Right lobe of liver (tissue), 6 donors: ENCODE measurements at regions not wholly inside any gene's neighbourhood (a gene's known extent, or its start where the extent isn't known, plus 50 kb on each side); places are given as distances from the start of the nearest gene placed in this dataset.

ENCODE experiments used
- ATAC-seq, 4 donors: fragments of 200-7000 bp; cut with Tn5 transposase; one replicate each; pipeline ENCODE4 v1.9.1; 2020; ENCODE audit warnings: mild to moderate bottlenecking in 4 of 4, moderate library complexity in 4 of 4
- DNase-seq, 3 donors: peaks; one replicate each; pipeline ENCODE4 v3.0.0-alpha.2; 2020
- H3K27ac ChIP-seq, 3 donors: fragments of 200-600 bp; one replicate each; pipeline ENCODE4 v1.8.0; 2022
- H3K27me3 ChIP-seq, 2 donors: fragments of 200-600 bp; one replicate each; pipeline ENCODE4 v1.8.0; 2022
- H3K36me3 ChIP-seq, 4 donors: fragments of 200-600 bp; sonication (generic) in 1 of 4; one replicate each; pipeline versions ENCODE4 v1.5.1 to v1.8.0; 2017 to 2022; ENCODE audit warnings: control low read depth in 1 of 4
- H3K4me1 ChIP-seq, 4 donors: fragments of 200-600 bp; sonication (generic) in 1 of 4; one replicate each; pipeline versions ENCODE4 v1.5.1 to v1.8.0; 2017 to 2022; ENCODE audit warnings: control low read depth in 1 of 4
- H3K4me3 ChIP-seq, 3 donors: fragments of 200-600 bp; one replicate each; pipeline ENCODE4 v1.8.0; 2022
- H3K9me3 ChIP-seq, 4 donors: fragments of 200-600 bp; sonication (generic) in 1 of 4; one replicate each; pipeline versions ENCODE4 v1.5.1 to v1.8.0; 2017 to 2022; ENCODE audit warnings: control low read depth in 1 of 4
- POLR2A ChIP-seq: fragments of 450-650 bp; IDR thresholded peaks from one replicate; pipeline ENCODE4 v1.6.1; 2017; ENCODE audit warnings: antibody characterized with exemption, mild to moderate bottlenecking
- WGBS: methylation state at CpG from one replicate; pipeline ENCODE4 v1.1.6; 2018; ENCODE audit warnings: low coverage, low lambda C conversion rate; ENCODE audit not compliant: insufficient coverage; ENCODE audit errors: missing lambda C conversion rate; 5-methylcytosine and 5-hydroxymethylcytosine counted together
- intact Hi-C, 2 donors: fragments of 100-400 bp; cut with DNase I; formaldehyde crosslinking; loops; one replicate each; pipeline versions ENCODE4 v1.11.2 to v1.14.1; 2022
- TF ChIP-seq, protein P1 (sequence below), 4 donors: fragments of 200-600 bp in 3 of 4; fragments of 450-650 bp in 1 of 4; IDR thresholded peaks; one replicate each; pipeline versions ENCODE4 v1.5.1 to v1.8.0; 2016 to 2022; ENCODE audit warnings: antibody characterized with exemption in 4 of 4, mild to moderate bottlenecking in 2 of 4
- donor health status: DM: no; HTN: yes; CAD: no.
- donor health status: DM: no; HTN: no; CAD: no.
- donor health status: DM: no; HTN: no; CAD: no.
- donor health status: DM: no; HTN: yes; CAD: no.
- donor health status: DM: no; HTN: yes; CAD: no.

DNA sequence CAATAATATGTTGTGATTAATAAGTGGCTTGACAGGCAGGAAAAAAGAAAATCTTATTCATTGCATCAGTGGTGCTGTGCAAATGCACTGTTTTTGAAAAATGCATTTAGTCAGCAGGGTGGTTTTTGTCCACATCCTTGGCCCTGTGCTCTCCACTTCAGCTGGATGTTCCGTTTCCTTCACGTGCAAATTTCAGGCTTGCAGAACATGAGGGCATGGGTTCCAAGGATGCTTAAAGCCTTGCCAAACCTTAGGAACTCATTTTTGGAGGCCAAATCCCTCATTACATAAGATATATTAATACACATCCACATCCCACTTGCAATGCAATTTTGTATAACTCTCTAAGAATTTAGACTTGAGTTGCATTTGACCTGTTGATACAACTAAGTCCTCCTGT is 410.1 kb downstream of the PRDM2 start:
- TF ChIP-seq, protein P1, sequence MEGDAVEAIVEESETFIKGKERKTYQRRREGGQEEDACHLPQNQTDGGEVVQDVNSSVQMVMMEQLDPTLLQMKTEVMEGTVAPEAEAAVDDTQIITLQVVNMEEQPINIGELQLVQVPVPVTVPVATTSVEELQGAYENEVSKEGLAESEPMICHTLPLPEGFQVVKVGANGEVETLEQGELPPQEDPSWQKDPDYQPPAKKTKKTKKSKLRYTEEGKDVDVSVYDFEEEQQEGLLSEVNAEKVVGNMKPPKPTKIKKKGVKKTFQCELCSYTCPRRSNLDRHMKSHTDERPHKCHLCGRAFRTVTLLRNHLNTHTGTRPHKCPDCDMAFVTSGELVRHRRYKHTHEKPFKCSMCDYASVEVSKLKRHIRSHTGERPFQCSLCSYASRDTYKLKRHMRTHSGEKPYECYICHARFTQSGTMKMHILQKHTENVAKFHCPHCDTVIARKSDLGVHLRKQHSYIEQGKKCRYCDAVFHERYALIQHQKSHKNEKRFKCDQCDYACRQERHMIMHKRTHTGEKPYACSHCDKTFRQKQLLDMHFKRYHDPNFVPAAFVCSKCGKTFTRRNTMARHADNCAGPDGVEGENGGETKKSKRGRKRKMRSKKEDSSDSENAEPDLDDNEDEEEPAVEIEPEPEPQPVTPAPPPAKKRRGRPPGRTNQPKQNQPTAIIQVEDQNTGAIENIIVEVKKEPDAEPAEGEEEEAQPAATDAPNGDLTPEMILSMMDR (IDR thresholded peaks at IDR 0.05): no peak
- no peak for TF ChIP-seq POLR2A
- intact Hi-C loops: no loop called here
- no peaks in the 10 kb centered on the region for H3K9me3 ChIP-seq
- DNase-seq (no peak), ATAC-seq (no peak)
- H3K36me3 ChIP-seq: no peaks in the 10 kb centered on the region
- WGBS: 75% methylated on average over 2 of the region's 2 CpGs
- no peaks in the 10 kb centered on the region for H3K4me1 ChIP-seq
- no peak overlapping the region for H3K4me3 ChIP-seq
- H3K27me3 ChIP-seq: no peaks in the 10 kb centered on the region
- no peak overlapping the region for H3K27ac ChIP-seq

DNA sequence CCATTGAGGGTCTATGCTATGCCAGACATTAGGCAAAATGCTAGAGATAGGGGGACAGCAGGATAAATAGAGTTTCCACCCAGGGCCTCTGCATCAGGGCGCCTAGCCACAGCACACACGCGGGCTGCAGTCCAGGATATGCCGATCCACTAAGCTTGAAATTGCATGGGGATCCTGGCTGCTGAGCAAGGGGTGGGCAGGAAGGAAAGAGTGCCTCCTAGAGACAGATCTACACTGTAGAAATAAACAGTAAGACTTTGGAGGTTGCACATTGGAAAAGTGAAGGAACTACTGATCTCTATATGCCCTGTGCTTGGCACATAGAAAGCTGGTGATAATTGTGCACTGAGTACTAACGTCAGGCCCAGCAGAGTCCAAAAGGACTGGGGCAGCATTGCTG is 411.1 kb downstream of the PRDM2 start:
- Histone ChIP-seq H3K36me3 (no peaks in the 10 kb centered on the region), H3K9me3 (no peaks in the 10 kb centered on the region), H3K27me3 (no peaks in the 10 kb centered on the region), H3K4me3 (no peak overlapping the region), H3K27ac (no peak overlapping the region), H3K4me1 (no peaks in the 10 kb centered on the region)
- intact Hi-C loops: no loop called here
- DNase-seq: no peak
- no peak for ATAC-seq
- no peak for TF ChIP-seq POLR2A
- TF ChIP-seq, protein P1 (IDR thresholded peaks at IDR 0.05): no peak
- WGBS: 57% methylated on average over 5 of the region's 5 CpGs

DNA sequence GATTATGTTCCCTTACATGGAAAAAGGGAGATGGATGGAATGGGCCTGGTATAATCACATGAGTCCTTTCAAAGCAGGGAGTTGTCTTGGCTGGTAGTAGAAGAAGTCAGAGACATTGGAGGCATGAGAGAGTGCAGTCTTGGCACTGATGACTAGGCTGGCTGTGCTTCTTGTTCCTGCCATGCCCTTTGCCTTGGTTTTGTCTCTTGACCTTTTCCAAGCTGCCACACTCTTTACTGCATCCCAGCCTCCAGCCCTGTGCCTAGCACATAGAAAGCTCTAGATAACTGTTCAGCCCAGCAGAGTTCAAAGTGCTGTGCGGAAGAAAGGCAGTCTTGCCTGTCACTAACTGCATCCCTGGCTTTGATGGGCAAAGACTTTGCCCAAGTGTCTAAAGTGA is 412.6 kb downstream of the PRDM2 start:
- WGBS: 80% methylated on average over 1 of the region's 1 CpG
- Histone ChIP-seq H3K4me3 (no peak overlapping the region), H3K4me1 (no peaks in the 10 kb centered on the region), H3K27me3 (no peaks in the 10 kb centered on the region), H3K36me3 (no peaks in the 10 kb centered on the region), H3K9me3 (no peaks in the 10 kb centered on the region), H3K27ac (no peak overlapping the region)
- DNase-seq (no peak), ATAC-seq (no peak)
- intact Hi-C loops: no loop called here
- TF ChIP-seq POLR2A: no peak
- TF ChIP-seq, protein P1 (IDR thresholded peaks at IDR 0.05): no peak

DNA sequence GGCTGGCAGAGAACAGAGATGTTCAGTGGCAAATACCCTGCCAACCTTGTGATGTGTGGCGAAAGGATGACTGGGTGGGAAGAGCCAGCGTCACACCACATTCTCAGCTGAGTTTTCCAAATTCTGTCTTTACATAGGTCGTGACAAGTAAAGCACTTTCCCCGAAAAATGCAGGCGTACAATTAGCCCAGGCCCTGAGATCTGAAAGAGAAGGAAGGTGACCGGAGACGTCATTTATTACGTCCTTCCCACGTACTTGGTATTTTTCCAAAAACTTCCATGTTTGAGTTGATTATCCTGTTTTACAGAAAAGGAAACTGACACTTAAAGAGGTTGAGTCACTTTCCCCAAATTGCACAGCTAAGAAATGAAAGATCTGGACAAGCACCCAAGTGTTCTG is 413.3 kb downstream of the PRDM2 start:
- Histone ChIP-seq H3K36me3 (no peaks in the 10 kb centered on the region), H3K9me3 (no peaks in the 10 kb centered on the region), H3K4me1 (no peaks in the 10 kb centered on the region), H3K4me3 (no peak overlapping the region), H3K27ac (no peak overlapping the region), H3K27me3 (no peaks in the 10 kb centered on the region)
- intact Hi-C loops: no loop called here
- DNase-seq (no peak), ATAC-seq (no peak)
- TF ChIP-seq POLR2A: no peak
- TF ChIP-seq, protein P1 (IDR thresholded peaks at IDR 0.05): no peak
- 55% methylated on average over 9 of the region's 9 CpGs for WGBS
